ENCODE measurements at regions not wholly inside any gene's neighbourhood (a gene's known extent, or its start where the extent isn't known, plus 50 kb on each side); places are given as distances from the start of the nearest gene placed in this dataset.

GRCh38 chr1:119245881-119246280, 105.4 kb upstream of the WARS2 start (continued):
- TF ChIP-seq TCF7L2 (IDR thresholded peaks at IDR 0.05; ENCODE audit: borderline replicate concordance, extremely low read depth, insufficient read depth, insufficient read length): no peak
- TF ChIP-seq FOSL1 (IDR thresholded peaks at IDR 0.05; ENCODE audit: low read depth): no peak
- no peak for TF ChIP-seq CEBPB (IDR thresholded peaks at IDR 0.05; ENCODE audit: low read depth)
- TF ChIP-seq EZH2phosphoT487 (IDR thresholded peaks at IDR 0.05; ENCODE audit: borderline replicate concordance): no peak
- no peak for TF ChIP-seq EGR1 (IDR thresholded peaks at IDR 0.05; ENCODE audit: low read depth)
- no peak for TF ChIP-seq ELF1 (IDR thresholded peaks at IDR 0.05; ENCODE audit: borderline replicate concordance, low read depth)

- BruUV-seq (replicated peaks): no TSS peak
- H3K4me2 ChIP-seq (ENCODE audit: low read length): no peak overlapping the region
- ChIA-PET CTCF (no interaction called here), RAD21 (ENCODE audit: low non-redundant PET in 1 of 2, low total read pairs in 2 of 2, uncharacterized antibody in 2 of 2, unreplicated experiment in 2 of 2) (no interaction called here), POLR2A (no interaction called here)
- 0 out of 4 replicates have a peak, but pooled peaks cover 0 to 3% of the 10 kb centered on the region in 2 experiments for H3K4me1 ChIP-seq (ENCODE audit: control insufficient read depth in 1 of 2, insufficient read depth in 2 of 2, low read length in 2 of 2)
- H3K9me3 ChIP-seq (ENCODE audit: control insufficient read depth in 1 of 2, insufficient read depth in 1 of 2, low read depth in 1 of 2, low read length in 2 of 2): no peaks in the 10 kb centered on the region
- H3K9me2 ChIP-seq (ENCODE audit: insufficient read depth): no peaks in the 10 kb centered on the region
- no peak overlapping the region for H2AFZ ChIP-seq (ENCODE audit: low read depth, low read length, poor library complexity, severe bottlenecking)
- no peak overlapping the region for H3K27ac ChIP-seq (ENCODE audit: low read depth, low read length)
- intact Hi-C loops (cut with micrococcal nuclease): no loop called here
- no peak for ATAC-seq
- no peaks in the 10 kb centered on the region for H3K36me3 ChIP-seq (ENCODE audit: control insufficient read depth in 1 of 2, insufficient read depth in 2 of 2, low read length in 2 of 2)
- DNase-seq (ENCODE audit: low read depth, low spot score): no peak
- H3K9ac ChIP-seq (ENCODE audit: low read length): no peak overlapping the region
- no peaks in the 10 kb centered on the region for H3K27me3 ChIP-seq (ENCODE audit: insufficient read depth, low read length)
- no peak for TF ChIP-seq EZH2 (IDR thresholded peaks at IDR 0.05)
- no peak for TF ChIP-seq SIN3A (IDR thresholded peaks at IDR 0.05; ENCODE audit: low read depth)
- TF ChIP-seq SP1 (IDR thresholded peaks at IDR 0.05; ENCODE audit: low read depth): no peak
- TF ChIP-seq CEBPB (IDR thresholded peaks at IDR 0.05; ENCODE audit: low read depth): no peak
- no peak for TF ChIP-seq TCF7L2 (IDR thresholded peaks at IDR 0.05; ENCODE audit: borderline replicate concordance, extremely low read depth, insufficient read depth, insufficient read length)
- no peak for TF ChIP-seq ZBTB33 (IDR thresholded peaks at IDR 0.05; ENCODE audit: extremely low read depth, insufficient replicate concordance, low read length)
- no peak for TF ChIP-seq ELF1 (IDR thresholded peaks at IDR 0.05; ENCODE audit: borderline replicate concordance, low read depth)
- no peak for TF ChIP-seq EZH2phosphoT487 (IDR thresholded peaks at IDR 0.05; ENCODE audit: borderline replicate concordance)
- TF ChIP-seq ATF3 (IDR thresholded peaks at IDR 0.05): no peak
- no peak for TF ChIP-seq YY1 (IDR thresholded peaks at IDR 0.05; ENCODE audit: extremely low read depth, insufficient replicate concordance, low read depth, low read length)
- H4K20me1 ChIP-seq (ENCODE audit: insufficient read depth): no peaks in the 10 kb centered on the region; the same call in 1 of the 2 replicates
- H3K79me2 ChIP-seq (ENCODE audit: insufficient read depth, low read length): no peaks in the 10 kb centered on the region
- H3K4me3 ChIP-seq (replicated peaks in 1 of 2; ENCODE audit: low read depth in 1 of 2, low read length in 2 of 2): no peak overlapping the region
Observed at GRCh38 chr1:119249283-119249682, 108.8 kb upstream of the WARS2 start.

Data from HCT116 (cell line).